ENCODE measurements at regions not wholly inside any gene's neighbourhood (a gene's known extent, or its start where the extent isn't known, plus 50 kb on each side); places are given as distances from the start of the nearest gene placed in this dataset.

GRCh38 chr9:14427419-14427818, 113.5 kb upstream of the NFIB start:
- FAIRE-seq: no peak

DNA sequence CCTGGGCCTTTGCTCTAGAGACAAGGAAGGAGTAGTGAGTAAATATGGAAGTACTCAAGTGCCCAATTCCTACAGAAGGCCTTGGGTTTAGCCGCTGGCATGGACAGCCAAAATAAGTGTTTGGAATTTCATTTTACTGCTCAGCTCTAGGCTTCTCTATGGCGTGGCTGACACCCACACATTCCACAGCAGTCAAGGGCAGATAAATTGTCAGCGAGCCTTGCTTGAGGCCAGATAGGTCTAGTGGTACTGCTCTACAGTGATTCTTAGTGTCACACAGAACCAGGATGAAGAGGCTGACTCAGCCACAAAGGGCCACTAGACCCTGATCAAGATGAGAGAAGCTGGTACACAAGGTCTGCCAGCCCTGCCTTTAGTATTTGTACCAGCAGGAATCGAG, 111.0 kb upstream of the NFIB start:
- FAIRE-seq: no peak

DNA sequence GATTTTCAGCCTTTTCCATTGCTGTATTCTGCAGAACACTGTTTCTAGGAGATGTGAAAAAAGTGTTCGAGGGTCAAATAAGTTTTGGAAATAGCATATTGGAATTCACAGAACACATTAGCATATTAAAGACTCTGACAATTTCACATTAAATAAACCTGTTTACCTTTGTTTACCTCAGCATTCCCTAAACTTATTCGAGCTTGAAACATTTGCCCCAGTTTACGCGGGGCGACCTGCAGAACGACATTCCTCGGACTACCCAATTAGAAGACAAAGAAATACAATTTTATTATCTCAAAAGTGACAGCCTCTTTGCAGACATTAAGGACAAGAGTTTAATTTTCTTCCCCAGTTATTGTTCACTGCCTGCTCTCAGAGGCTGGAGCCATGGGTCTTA, 110.3 kb upstream of the NFIB start:
- FAIRE-seq: no peak

DNA sequence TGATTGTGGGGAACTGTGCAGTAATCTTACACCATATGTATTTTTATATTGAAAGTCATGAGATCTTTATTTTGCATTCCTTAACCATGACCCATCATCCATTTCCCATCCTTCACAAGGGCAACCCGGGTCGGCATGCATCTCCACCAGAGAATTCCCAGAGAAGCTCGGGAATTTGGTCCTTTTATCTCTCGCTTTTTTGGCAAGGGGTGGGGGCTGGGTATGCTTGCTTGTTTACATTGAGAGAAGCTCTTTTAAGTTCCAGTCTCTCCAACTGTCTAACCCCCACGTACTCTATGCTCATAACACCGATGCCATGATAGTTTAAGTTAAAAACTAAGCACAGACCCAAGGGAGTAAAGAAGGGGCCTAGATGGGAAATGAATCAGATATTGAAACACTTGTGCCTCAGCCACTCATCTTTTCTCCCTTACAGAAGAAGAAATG, 109.9 kb upstream of the NFIB start:
- no peak for FAIRE-seq

- FAIRE-seq: no peak
Measured at GRCh38 chr9:14421291-14421690, 107.3 kb upstream of the NFIB start.

GRCh38 chr9:14418941-14419937, 105.3 kb upstream of the NFIB start:
- FAIRE-seq: no peak

- no peak for FAIRE-seq
Measured at GRCh38 chr9:14418301-14418940, 104.5 kb upstream of the NFIB start.

DNA sequence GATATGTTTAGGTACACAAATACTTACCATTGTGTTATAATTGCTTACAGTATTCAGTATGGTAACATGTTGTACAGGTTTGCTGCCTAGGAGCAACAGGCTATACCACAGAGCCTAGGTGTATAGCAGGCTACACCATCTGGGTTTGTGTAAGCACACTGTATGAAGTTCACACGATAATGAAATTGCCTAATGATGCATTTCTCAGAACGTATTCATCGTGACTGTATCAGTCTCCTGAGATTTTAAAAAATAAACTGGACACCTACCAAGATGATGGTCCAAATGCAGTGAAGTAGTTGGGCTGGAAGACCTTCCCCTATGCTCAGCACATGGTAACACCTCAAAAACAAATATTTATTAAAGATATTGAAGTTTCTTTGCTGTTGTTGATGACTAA, 103.3 kb upstream of the NFIB start:
- no peak for FAIRE-seq

GRCh38 chr9:14415947-14416346, 102.0 kb upstream of the NFIB start:
- no peak for FAIRE-seq

- FAIRE-seq: no peak
Measured at GRCh38 chr9:14413812-14414211, 99.9 kb upstream of the NFIB start.

- no peak for FAIRE-seq
Measured at GRCh38 chr9:14412775-14413174, 98.8 kb upstream of the NFIB start.

DNA sequence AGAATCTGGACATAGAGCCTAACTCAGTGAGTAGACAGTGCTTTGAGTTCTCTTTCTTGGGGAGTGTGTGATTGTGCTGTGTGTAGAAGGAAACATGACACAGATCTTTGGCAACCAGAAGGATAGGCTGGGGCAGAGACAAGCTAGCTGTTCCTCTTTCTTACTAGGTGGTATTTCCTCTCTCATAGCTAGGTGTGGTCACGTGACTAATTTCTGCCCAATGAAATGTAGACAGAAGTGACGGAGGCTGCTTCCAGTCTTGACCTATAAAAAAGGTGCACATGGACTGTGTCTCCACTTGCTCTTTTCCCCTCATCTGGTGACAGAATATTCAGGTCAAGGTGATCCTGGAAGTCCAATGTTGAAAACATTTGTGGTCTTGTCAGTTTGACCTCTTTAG, 92.5 kb upstream of the NFIB start:
- FAIRE-seq: no peak

- no peak for FAIRE-seq
Measured at GRCh38 chr9:14405176-14405706, 91.3 kb upstream of the NFIB start.

- no peak for FAIRE-seq
Measured at GRCh38 chr9:14403081-14403480, 89.1 kb upstream of the NFIB start.

- FAIRE-seq: no peak
Measured at GRCh38 chr9:14402583-14402982, 88.6 kb upstream of the NFIB start.

- no peak for FAIRE-seq
Measured at GRCh38 chr9:14401911-14402310, 88.0 kb upstream of the NFIB start.

- FAIRE-seq: no peak
Measured at GRCh38 chr9:14400658-14400995, 86.7 kb upstream of the NFIB start.

DNA sequence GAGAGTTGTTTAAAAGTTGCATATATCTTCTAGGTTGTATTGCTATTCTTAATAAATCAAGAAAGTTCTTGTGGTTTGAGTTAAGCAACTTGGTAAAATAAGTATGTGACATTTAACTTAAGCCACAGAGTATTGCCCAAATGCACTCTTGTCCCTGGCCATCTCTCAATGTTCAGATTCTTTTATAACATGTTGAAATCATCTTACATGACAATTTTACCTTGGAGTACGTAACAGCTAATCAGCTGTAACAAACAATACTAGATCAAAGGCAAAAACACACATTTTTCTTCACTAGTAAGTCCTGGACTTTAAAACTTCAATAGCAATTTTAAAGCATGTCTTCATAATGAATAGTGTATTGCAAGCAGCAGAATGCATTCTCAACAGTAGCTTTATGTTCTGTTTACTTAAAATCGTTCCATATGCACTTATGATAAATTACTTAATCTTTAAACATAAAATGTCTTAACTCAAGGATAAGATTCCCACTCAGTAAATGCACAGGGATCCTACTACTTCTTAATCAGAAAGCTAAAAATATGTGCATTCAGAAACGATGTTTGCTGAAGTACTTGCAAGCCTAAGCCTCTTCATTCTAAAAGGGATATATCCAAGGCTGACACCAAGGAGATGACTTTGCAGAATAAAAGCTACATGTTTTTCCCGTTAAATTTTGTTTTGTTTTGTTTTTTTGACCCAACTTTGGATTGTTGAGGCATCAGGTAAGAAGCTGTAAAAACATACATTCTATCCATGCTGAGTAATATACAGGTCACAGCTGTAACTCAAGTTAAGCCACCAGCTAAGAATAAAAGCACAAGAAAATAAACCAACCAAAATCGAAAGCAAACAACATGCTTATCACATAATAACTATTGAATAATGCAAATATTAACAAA, 86.1 kb upstream of the NFIB start:
- FAIRE-seq: no peak

GRCh38 chr9:14398473-14398872, 84.5 kb upstream of the NFIB start:
- no peak for FAIRE-seq

GRCh38 chr9:14396171-14396570, 82.2 kb upstream of the NFIB start:
- FAIRE-seq: no peak

DNA sequence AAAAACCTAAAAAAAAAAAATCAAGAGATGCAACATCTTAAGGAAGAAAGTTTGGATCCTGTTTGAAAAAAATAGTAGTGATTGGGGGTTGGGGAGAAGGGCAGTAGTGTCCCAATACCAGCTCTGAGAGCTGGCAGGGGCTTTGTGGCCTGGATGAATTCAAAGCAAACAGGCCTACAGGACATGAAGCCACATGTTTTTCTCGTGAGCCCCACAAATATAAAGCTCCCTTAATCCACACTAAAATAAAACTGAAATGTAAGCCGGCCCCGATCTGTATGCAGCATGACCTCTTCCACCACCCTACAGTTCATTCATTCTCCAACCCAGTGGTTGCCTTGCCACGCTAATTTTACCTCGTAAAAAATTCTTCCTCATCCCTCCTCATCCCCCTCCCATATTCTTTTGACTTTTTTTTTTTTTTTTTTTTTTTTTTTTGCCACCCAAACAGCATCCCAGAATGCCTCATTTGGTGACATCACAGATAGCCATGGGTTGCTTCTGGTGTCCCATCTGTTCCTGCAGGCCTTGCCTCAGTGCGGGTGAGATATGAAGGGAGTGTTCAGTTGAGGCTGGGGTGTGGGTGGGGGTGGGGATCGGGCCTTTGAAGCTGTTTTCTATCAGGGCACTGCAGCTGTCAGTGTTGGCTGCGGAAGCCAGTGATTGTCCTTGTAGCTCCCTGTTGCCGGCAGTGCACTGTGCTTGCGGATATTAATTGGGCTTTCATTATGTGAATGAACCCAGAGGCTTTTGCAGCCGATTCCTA, 81.6 kb upstream of the NFIB start:
- FAIRE-seq: no peak

GRCh38 chr9:14393418-14393817, 79.5 kb upstream of the NFIB start:
- no peak for FAIRE-seq

All from A204.1 (cell line).